ENCODE measurements at regions not wholly inside any gene's neighbourhood (a gene's known extent, or its start where the extent isn't known, plus 50 kb on each side); places are given as distances from the start of the nearest gene placed in this dataset.

- TF ChIP-seq POLR2A (IDR thresholded peaks at IDR 0.05) (no peak), CTCF (IDR thresholded peaks at IDR 0.05) (no peak)
Measured at GRCh38 chr5:82785456-82785855, 291.7 kb downstream of the TMEM167A start.

Data from uterus (tissue), 2 donors.